Pancreas (tissue), 10 donors: ENCODE measurements at regions not wholly inside any gene's neighbourhood (a gene's known extent, or its start where the extent isn't known, plus 50 kb on each side); places are given as distances from the start of the nearest gene placed in this dataset.

ENCODE experiments used
- ATAC-seq, 4 donors: fragments of 200-7000 bp; cut with Tn5 transposase; one replicate each; pipeline versions ENCODE4 v1.8.0 to v1.9.1; 2020; ENCODE audit warnings: mild to moderate bottlenecking in 4 of 4, moderate library complexity in 4 of 4
- DNase-seq, 6 donors: peaks; one replicate each; pipeline ENCODE4 v3.0.0-alpha.2; 2020
- FAIRE-seq: peaks from 2 replicates; lab custom pipeline; 2012; peaks lifted over from hg19 to GRCh38; lab: Jason Lieb, UNC
- H3K27ac ChIP-seq, 4 donors: fragments of 200-600 bp; sonication (generic); 1 replicate in 3 of 4; 2 replicates in 1 of 4; pipeline versions ENCODE4 v1.5.0 to v1.8.0; 2020
- H3K27me3 ChIP-seq, 4 donors: fragments of 200-600 bp; one replicate each; pipeline ENCODE4 v1.8.0; 2021
- H3K36me3 ChIP-seq, 3 donors: fragments of 200-600 bp; sonication (generic) in 1 of 3; one replicate each; pipeline versions ENCODE4 v1.5.0 to v1.8.0; 2020 to 2021
- H3K4me1 ChIP-seq, 3 donors: fragments of 200-600 bp; one replicate each; pipeline ENCODE4 v1.8.0; 2021
- H3K4me3 ChIP-seq, 4 donors: fragments of 200-600 bp; sonication (generic) in 2 of 4; one replicate each; pipeline versions ENCODE4 v1.5.0 to v1.8.0; 2020 to 2021
- H3K9me3 ChIP-seq, 4 donors: fragments of 200-600 bp; one replicate each; pipeline ENCODE4 v1.8.0; 2021
- CTCF ChIP-seq, 4 donors: fragments of 200-600 bp; sonication (generic) in 3 of 4; IDR thresholded peaks; one replicate each; pipeline versions ENCODE4 v1.5.0 to v1.8.0; 2021; ENCODE audit warnings: antibody characterized with exemption in 4 of 4
- WGBS, 2 donors: extraction: QIAGEN DNeasy Blood & Tissue Kit; methylation state at CpG; one replicate each; pipeline ENCODE4 v1.1.7; 2013; 5-methylcytosine and 5-hydroxymethylcytosine counted together
- intact Hi-C, 3 donors: fragments of 100-400 bp; cut with DNase I; formaldehyde crosslinking; loops; one replicate each; pipeline versions ENCODE4 v1.11.1 to v1.14.2; 2022
- donor health status: healthy with polysubstance abuse.
- donor health status: DM: no; HTN: no; CAD: no; lungs with moderate emphysema.
- donor health status: DM: no; HTN: no; CAD: no.
- donor health status: control.
- donor health status: control.
- donor health status: Bipolar disorder and iron deficiency.
- donor health status: DM: yes; HTN: yes; CAD: no.
- donor health status: DM: no; HTN: no; CAD: no.
- donor health status: DM: no; HTN: no; CAD: no.
- donor health status: DM: yes; HTN: yes; CAD: no.

GRCh38 chr5:107325866-107326265 lies 344.9 kb downstream of the EFNA5 start:
- no peak for TF ChIP-seq CTCF (IDR thresholded peaks at IDR 0.05)
- H3K36me3 ChIP-seq, result no peaks in the 10 kb centered on the region
- DNase-seq (no peak), FAIRE-seq (no peak), ATAC-seq (no peak)
- H3K4me3 ChIP-seq, result no peak overlapping the region
- H3K27me3 ChIP-seq, result no peaks in the 10 kb centered on the region
- H3K9me3 ChIP-seq, result no peaks in the 10 kb centered on the region
- H3K4me1 ChIP-seq, result no peaks in the 10 kb centered on the region
- 75 to 85% methylated on average over 4 of the region's 4 CpGs for WGBS, 2 donors
- intact Hi-C loops, result no loop called here
- H3K27ac ChIP-seq, result no peak overlapping the region

GRCh38 chr5:107324809-107325208 lies 345.9 kb downstream of the EFNA5 start:
- FAIRE-seq (no peak), DNase-seq (no peak)
- H3K27ac ChIP-seq, result no peak overlapping the region

GRCh38 chr5:107324071-107324470 lies 346.7 kb downstream of the EFNA5 start:
- WGBS, 2 donors, result 79 to 95% methylated on average over 1 of the region's 1 CpG
- DNase-seq (no peak), ATAC-seq (no peak), FAIRE-seq (no peak)
- intact Hi-C loops, result no loop called here
- no peaks in the 10 kb centered on the region for H3K27me3 ChIP-seq
- no peak for TF ChIP-seq CTCF (IDR thresholded peaks at IDR 0.05)
- no peaks in the 10 kb centered on the region for H3K4me1 ChIP-seq
- no peaks in the 10 kb centered on the region for H3K36me3 ChIP-seq
- H3K4me3 ChIP-seq, result no peak overlapping the region
- no peaks in the 10 kb centered on the region for H3K9me3 ChIP-seq
- no peak overlapping the region for H3K27ac ChIP-seq

More at GRCh38 chr5:107324809-107325208, 345.9 kb downstream of the EFNA5 start:
- intact Hi-C loops, result no loop called here
- H3K27me3 ChIP-seq, result no peaks in the 10 kb centered on the region
- no peak for ATAC-seq
- no peak for TF ChIP-seq CTCF (IDR thresholded peaks at IDR 0.05)
- no peaks in the 10 kb centered on the region for H3K9me3 ChIP-seq
- no peak overlapping the region for H3K4me3 ChIP-seq
- H3K4me1 ChIP-seq, result no peaks in the 10 kb centered on the region
- H3K36me3 ChIP-seq, result no peaks in the 10 kb centered on the region

GRCh38 chr5:107323536-107323935 lies 347.2 kb downstream of the EFNA5 start:
- H3K36me3 ChIP-seq, result no peaks in the 10 kb centered on the region
- WGBS, 2 donors, result 73 to 75% methylated on average over 6 of the region's 6 CpGs
- no peak for DNase-seq
- TF ChIP-seq CTCF (IDR thresholded peaks at IDR 0.05), result no peak
- FAIRE-seq, result no peak
- no peak overlapping the region for H3K27ac ChIP-seq
- ATAC-seq, result no peak
- H3K27me3 ChIP-seq, result no peaks in the 10 kb centered on the region
- intact Hi-C loops, result no loop called here
- no peaks in the 10 kb centered on the region for H3K4me1 ChIP-seq
- no peak overlapping the region for H3K4me3 ChIP-seq
- H3K9me3 ChIP-seq, result no peaks in the 10 kb centered on the region

- Histone ChIP-seq H3K9me3 (no peaks in the 10 kb centered on the region), H3K4me1 (no peaks in the 10 kb centered on the region), H3K36me3 (no peaks in the 10 kb centered on the region), H3K4me3 (no peak overlapping the region), H3K27me3 (no peaks in the 10 kb centered on the region), H3K27ac (no peak overlapping the region)
- no peak for TF ChIP-seq CTCF (IDR thresholded peaks at IDR 0.05)
- intact Hi-C loops, result no loop called here
- DNase-seq (no peak), ATAC-seq (no peak), FAIRE-seq (no peak)
- 78 to 81% methylated on average over 5 of the region's 5 CpGs for WGBS, 2 donors
Measured at GRCh38 chr5:107322936-107323335, 347.8 kb downstream of the EFNA5 start.
